ENCODE measurements at regions not wholly inside any gene's neighbourhood (a gene's known extent, or its start where the extent isn't known, plus 50 kb on each side); places are given as distances from the start of the nearest gene placed in this dataset.

- TF ChIP-seq CTCF (IDR thresholded peaks at IDR 0.05 in 8 of 11, conservative IDR thresholded peaks at IDR 0.05 in 3 of 11): no peak
- TF ChIP-seq POLR2A (IDR thresholded peaks at IDR 0.05): no peak
Observed at GRCh38 chr4:135239964-135240363, 1038.4 kb upstream of the PABPC4L start.
